Astrocyte (in vitro differentiated cells and primary cell): ENCODE measurements at regions not wholly inside any gene's neighbourhood (a gene's known extent, or its start where the extent isn't known, plus 50 kb on each side); places are given as distances from the start of the nearest gene placed in this dataset.

Experiments
- CTCF ChIP-seq: IDR thresholded peaks from 2 replicates; pipeline ENCODE4 v1.5.1; 2011; ENCODE audit warnings: low read depth, mild to moderate bottlenecking, inconsistent platforms, low read length, moderate library complexity; ENCODE audit not compliant: insufficient read depth
- EZH2 ChIP-seq: IDR thresholded peaks from 2 replicates; pipeline ENCODE4 v1.6.1; 2012; ENCODE audit warnings: mild to moderate bottlenecking, low read length, inconsistent platforms; ENCODE audit not compliant: insufficient read depth

- TF ChIP-seq CTCF (no peak), EZH2 (no peak)
These were observed 265.1 kb downstream of the GBA3 start for GRCh38 chr4:22957774-22958309.
